HG02623 (cell line): ENCODE measurements at regions not wholly inside any gene's neighbourhood (a gene's known extent, or its start where the extent isn't known, plus 50 kb on each side); places are given as distances from the start of the nearest gene placed in this dataset.
A peak's percentile ranks its signal among the peaks of the same experiment; 100 is the strongest.
"Not testable (repeated sequence)": the region's sequence is repeated elsewhere in the genome, so short reads cannot be mapped to it uniquely, and the experiment has no call there.

Source experiments
- ATAC-seq: cut with Tn5 transposase; IDR thresholded peaks from one replicate; pipeline ENCODE4 v1.9.1; 2021; ENCODE audit warnings: moderate library complexity; ENCODE audit not compliant: unreplicated experiment

DNA sequence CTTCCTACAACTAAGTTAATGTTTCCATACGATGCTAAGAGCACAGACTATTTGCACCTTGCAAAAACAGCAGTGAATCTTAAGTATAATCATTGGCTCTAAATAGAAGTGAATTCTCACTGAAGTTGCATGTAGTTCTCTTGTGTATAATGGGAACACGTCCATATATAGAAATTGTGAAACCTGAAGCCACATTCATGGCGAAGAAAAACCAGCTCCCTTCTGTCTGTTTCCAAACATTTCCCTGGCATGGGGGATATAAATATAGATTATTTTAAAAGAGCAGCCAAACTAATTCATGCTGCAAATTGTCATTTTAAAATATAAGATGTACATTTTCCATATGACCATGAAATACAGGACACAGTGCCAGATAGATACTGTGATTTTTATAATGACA, 71.1 kb downstream of the TRAM1L1 start:
- ATAC-seq: no peak

GRCh38 chr4:117010671-117011070, 74.7 kb downstream of the TRAM1L1 start:
- ATAC-seq: no peak

- ATAC-seq: peak; percentile 55
These were observed 84.3 kb downstream of the TRAM1L1 start for GRCh38 chr4:117001077-117001476.

GRCh38 chr4:116982656-116983055, 102.7 kb downstream of the TRAM1L1 start:
- ATAC-seq: no peak

- ATAC-seq: not testable (repeated sequence)
These were observed 104.9 kb downstream of the TRAM1L1 start for GRCh38 chr4:116980436-116980835.

- ATAC-seq: no peak
These were observed 126.3 kb downstream of the TRAM1L1 start for GRCh38 chr4:116959045-116959444.

DNA sequence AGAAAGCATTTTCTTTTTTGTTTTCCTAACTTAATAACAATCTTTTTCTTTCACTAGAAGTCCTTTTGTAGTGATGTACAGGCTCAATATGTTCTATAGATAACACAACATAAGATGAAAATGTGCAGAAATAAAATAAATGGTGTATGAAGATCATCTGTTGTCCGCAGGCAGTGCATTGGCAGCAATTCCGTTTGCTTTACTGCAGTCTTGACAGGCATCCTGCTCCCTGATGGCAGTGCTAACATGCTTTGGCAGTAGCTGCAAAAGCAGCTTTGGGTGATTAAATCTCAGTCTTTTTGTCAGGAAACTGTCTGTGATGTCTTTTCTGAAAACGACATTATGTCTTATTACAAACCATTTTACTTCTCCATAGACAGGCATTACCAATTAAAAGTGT, 131.4 kb downstream of the TRAM1L1 start:
- no peak for ATAC-seq

DNA sequence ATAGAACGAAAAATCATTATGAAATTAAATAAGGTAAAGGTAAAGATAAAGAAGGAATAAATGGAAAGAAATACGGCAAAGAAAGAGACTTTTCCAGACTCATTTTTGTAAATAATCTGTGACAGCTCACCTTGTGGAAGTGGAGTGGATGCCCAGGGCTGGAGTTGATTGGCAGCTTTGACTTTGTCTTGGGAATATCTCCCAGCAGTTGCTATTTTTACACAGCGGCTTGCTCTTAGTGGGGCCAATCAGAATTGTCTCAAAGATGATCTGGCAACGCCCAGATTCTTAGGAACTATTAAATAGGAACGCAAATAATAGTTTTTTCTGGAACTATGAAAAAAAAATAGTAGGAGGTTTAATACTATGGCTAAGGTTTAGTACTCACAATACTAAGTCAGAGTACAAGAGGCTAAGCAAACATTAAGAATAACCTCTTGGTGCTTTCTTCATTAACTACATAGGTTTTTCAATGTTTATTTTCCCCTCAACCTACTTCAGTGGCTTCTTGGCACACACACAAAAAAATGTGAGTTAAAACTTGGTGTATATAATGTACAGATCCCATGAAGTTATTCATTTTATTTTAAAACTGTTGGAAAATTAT, 132.7 kb downstream of the TRAM1L1 start:
- no peak for ATAC-seq

DNA sequence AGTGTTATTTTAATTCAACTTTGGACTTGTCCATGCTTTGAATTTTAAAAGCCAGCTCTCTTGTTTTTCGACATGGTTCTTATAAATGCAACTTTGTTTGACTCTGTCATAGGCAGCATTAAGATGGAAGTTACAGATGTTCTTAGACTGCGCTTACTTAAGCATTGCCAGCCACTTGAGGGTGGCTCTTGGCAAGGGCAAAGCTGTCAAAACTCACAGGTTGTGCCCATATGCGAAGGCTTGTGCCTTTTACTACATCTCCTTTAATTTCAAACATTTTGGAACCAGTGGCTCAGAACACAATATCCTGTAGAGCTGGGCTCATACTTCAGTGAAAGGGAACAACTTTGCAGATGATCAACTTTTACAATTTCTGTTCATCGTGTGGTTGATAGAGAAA, 135.5 kb downstream of the TRAM1L1 start:
- ATAC-seq: no peak

GRCh38 chr4:116942315-116942714, 143.1 kb downstream of the TRAM1L1 start:
- ATAC-seq: no peak

DNA sequence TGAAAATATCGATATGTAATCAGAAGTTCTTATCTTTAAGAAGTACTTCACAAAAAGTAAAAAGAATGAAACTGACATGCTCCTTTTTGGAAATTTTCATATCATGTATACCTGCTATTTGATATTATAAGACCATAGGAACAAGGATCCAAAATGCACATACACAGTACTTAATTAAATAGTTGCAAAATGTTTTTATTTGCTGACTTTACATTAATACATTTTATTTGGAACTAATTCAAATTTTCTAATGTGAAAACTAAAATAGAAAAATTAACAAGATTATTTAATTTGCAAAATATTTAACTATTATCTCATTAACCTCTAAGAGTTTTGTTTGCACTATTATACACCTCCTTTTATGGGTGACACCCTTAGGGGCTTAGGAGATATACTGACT, 155.0 kb downstream of the TRAM1L1 start:
- no peak for ATAC-seq

GRCh38 chr4:116926631-116927295, 158.6 kb downstream of the TRAM1L1 start:
- no peak for ATAC-seq

DNA sequence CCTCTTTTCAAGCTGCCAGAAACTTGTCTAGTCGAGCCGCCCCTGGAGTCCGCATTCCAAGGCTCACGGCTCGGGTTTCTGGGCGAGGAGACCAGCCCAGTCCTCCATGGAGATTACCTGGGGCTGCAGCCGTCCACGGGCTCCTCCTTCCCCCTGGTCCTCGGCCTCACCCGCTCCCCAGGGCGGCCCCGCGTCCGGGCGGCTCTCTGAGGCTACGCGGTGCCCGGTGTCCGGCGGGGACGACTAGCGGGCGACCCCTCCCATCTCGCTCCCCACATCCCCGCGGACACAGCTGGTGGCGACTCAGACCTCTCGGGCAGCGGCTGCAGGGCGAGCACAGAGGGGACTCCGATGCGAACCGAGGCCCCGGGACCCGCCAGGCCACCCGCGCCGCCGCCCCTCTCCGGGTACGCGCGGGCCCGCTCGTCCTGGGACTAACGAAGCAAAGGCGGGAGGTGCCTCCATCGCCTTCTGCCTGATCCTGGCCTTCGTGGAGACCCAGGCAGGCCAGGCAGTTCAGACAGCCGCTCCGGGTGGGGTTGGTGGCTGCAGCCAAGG, 159.4 kb downstream of the TRAM1L1 start:
- ATAC-seq: no peak

DNA sequence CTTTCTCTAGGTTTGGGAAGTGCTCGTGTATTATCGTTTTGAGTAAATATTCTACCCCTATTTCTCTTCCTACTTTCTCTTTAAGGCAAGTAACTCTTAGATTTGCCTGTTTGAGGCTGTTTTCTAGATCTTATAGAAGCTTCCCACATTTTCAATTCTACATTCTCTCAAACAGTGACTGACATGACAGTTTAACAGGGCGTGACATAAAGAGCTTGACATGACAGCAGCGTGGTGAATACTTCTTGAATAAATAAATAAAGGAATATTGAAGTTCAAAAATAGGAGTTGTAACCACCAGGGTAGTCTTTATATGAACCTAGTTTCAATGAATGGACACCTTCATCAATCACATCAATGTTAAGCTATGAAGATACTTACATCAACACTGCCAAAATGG, 162.0 kb downstream of the TRAM1L1 start:
- no peak for ATAC-seq

- ATAC-seq: no peak
These were observed 171.9 kb downstream of the TRAM1L1 start for GRCh38 chr4:116913451-116913850.

GRCh38 chr4:116906758-116907157, 178.6 kb downstream of the TRAM1L1 start:
- ATAC-seq: no peak

DNA sequence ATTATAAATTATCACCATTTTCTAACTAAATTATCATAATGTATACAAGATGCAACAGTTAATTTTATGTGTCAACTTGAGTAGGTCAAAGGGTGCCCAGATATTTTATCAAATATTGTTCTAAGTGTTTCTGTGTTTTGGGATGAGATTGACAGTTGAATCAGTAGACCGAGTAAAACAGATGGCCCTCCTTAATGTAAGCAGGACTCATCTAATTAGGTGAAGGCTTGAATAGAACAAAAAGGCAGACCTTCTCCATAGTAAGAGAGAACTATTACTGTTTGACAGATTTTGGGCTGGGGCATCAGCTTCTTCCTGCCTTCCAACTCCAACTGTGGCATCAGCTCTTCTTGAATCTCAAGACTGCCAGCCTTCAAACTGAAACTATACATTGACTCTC, 185.8 kb downstream of the TRAM1L1 start:
- ATAC-seq: no peak

DNA sequence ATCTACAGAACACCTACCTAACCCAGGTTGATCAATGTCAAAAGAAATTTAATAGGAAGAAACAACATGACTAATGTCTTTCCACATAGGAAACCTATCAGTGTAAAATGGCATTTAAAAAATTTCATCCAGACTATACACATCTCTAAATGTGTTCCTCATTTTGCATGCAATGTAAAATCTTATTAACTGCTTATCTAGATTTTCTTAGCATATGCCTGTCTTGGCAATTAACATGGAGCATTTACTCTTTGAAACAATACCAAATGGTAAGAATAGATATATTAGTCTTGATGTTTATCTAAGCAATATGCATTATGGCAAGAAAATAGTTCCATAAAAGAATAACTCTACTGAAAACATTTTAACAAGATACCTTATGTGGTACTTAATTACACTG, 199.8 kb downstream of the TRAM1L1 start:
- ATAC-seq: no peak

- no peak for ATAC-seq
These were observed 202.9 kb downstream of the TRAM1L1 start for GRCh38 chr4:116882503-116882902.

DNA sequence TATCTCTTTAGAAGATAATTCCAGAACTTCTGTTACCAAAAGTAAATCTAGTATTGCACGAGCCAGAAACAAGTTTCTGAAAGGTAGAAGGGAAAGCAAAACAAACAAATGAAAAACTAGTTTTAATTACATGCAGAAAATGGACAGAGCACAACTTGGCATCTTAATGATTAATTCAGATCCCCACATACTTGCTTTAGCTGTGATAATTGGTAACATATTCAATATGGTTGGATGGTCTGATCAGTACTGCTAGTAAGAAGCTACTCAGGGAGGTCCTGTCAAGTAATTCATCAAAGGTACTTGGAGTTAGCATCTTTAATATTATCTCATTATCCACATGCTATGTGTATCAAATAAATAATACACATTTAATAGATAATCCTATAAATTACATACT, 204.3 kb downstream of the TRAM1L1 start:
- ATAC-seq: peak; percentile 39

- peak; percentile 56 for ATAC-seq
These were observed 204.8 kb downstream of the TRAM1L1 start for GRCh38 chr4:116880625-116881024.

GRCh38 chr4:116878280-116878679, 207.1 kb downstream of the TRAM1L1 start:
- no peak for ATAC-seq

GRCh38 chr4:116877069-116877468, 208.3 kb downstream of the TRAM1L1 start:
- no peak for ATAC-seq
